Neural crest cell (in vitro differentiated cells): ENCODE measurements at regions not wholly inside any gene's neighbourhood (a gene's known extent, or its start where the extent isn't known, plus 50 kb on each side); places are given as distances from the start of the nearest gene placed in this dataset.

Source experiments
- DNase-seq: peaks from one replicate; pipeline ENCODE4 v3.0.0; 2021; ENCODE audit warnings: low read depth, mixed read lengths, low spot score
- H3K27ac Mint-ChIP-seq: one replicate; pipeline ENCODE4 v1.8.0; 2021; ENCODE audit warnings: mild to moderate bottlenecking, mixed read lengths; ENCODE audit not compliant: unreplicated experiment
- H3K27me3 Mint-ChIP-seq: 2 replicates; pipeline ENCODE4 v1.8.0; 2021; ENCODE audit warnings: low read depth, mild to moderate bottlenecking, mixed read lengths
- H3K36me3 Mint-ChIP-seq: 2 replicates; pipeline ENCODE4 v1.8.0; 2021; ENCODE audit warnings: low read depth, mild to moderate bottlenecking, mixed read lengths
- H3K4me1 Mint-ChIP-seq: 2 replicates; pipeline ENCODE4 v1.8.0; 2021; ENCODE audit warnings: mixed read lengths
- H3K4me3 Mint-ChIP-seq: one replicate; pipeline ENCODE4 v1.8.0; 2021; ENCODE audit warnings: mild to moderate bottlenecking, mixed read lengths
- H3K9me3 Mint-ChIP-seq: 2 replicates; pipeline ENCODE4 v1.8.0; 2021; ENCODE audit warnings: mixed read lengths
- TF ChIP-seq, protein P1 (sequence below): fragments of 200-600 bp; sonication (generic); conservative IDR thresholded peaks from 2 replicates; pipeline ENCODE4 v1.5.0; 2021; ENCODE audit warnings: antibody characterized with exemption, mild to moderate bottlenecking

DNA sequence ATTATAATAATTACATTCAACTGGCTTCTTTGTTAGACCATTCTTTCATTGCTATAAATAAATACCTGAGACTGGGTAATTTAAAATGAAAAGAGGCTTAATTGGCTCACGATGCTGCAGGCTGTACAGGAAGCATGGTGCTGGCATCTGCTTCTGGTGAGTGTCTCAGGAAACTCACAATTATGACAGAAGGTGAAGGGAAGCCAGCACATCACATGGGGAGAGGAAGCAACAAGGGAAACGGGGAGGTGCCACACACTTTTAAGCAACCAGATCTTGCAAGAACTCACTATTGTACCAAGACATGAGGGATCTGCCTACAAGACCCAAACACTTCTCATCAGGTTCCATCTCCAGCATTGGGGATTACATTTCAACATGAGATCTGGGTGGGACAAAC lies 413.1 kb upstream of the ARRDC4 start:
- TF ChIP-seq, protein P1, sequence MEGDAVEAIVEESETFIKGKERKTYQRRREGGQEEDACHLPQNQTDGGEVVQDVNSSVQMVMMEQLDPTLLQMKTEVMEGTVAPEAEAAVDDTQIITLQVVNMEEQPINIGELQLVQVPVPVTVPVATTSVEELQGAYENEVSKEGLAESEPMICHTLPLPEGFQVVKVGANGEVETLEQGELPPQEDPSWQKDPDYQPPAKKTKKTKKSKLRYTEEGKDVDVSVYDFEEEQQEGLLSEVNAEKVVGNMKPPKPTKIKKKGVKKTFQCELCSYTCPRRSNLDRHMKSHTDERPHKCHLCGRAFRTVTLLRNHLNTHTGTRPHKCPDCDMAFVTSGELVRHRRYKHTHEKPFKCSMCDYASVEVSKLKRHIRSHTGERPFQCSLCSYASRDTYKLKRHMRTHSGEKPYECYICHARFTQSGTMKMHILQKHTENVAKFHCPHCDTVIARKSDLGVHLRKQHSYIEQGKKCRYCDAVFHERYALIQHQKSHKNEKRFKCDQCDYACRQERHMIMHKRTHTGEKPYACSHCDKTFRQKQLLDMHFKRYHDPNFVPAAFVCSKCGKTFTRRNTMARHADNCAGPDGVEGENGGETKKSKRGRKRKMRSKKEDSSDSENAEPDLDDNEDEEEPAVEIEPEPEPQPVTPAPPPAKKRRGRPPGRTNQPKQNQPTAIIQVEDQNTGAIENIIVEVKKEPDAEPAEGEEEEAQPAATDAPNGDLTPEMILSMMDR, result no peak
- DNase-seq, result no peak
- H3K4me1 Mint-ChIP-seq, result no peaks in the 10 kb centered on the region
- H3K36me3 Mint-ChIP-seq, result peaks cover 15% of the 10 kb centered on the region
- H3K27me3 Mint-ChIP-seq, result no peaks in the 10 kb centered on the region
- H3K27ac Mint-ChIP-seq, result no peak overlapping the region
- no peak overlapping the region for H3K4me3 Mint-ChIP-seq
- peaks cover 29% of the 10 kb centered on the region for H3K9me3 Mint-ChIP-seq

DNA sequence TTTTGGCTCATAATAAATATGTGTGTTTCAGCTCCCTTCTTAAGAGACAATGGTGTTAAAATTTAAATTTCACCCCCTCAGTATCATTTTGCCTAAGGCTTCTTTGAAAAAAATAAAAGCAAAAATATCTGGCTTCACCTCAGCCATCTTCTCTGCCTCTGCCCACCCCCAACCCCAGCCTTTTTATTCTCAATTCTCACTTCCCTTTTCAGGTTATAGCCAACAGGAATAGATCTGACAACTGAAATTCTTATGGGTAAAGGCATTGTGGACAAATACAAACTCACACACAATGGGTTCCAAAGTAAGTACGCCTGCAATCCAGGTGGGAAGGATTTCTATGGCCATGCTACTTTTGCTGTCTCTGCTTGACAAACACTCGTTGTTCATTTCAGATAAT lies 399.0 kb upstream of the ARRDC4 start:
- Mint-ChIP-seq H3K36me3 (no peaks in the 10 kb centered on the region), H3K27ac (peak overlapping the region; percentile 48), H3K4me3 (no peak overlapping the region), H3K27me3 (no peaks in the 10 kb centered on the region), H3K4me1 (peaks cover 22% of the 10 kb centered on the region), H3K9me3 (peaks cover 6% of the 10 kb centered on the region)
- DNase-seq, result no peak
- TF ChIP-seq, protein P1, result no peak

DNA sequence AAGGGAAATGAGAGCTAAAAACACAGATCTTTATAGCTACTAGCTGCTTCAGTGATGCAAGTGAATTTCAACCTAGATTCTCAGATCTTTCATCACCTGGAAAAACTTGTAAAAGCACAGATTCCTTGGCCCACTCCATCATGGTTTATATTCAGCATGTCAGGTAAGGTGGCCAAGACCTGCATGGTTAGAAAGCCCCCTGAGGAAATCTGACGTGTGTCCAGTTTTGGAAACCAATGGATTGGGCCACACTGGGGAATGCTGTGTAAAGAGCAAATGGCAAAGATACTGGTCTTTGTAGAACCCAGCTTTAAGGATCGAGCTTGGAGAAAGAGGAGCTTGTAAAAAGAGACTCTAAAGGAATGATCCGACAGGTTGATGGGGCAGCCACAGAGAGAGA lies 397.0 kb upstream of the ARRDC4 start:
- no peak for DNase-seq
- Mint-ChIP-seq H3K36me3 (no peaks in the 10 kb centered on the region), H3K27ac (no peak overlapping the region), H3K9me3 (peaks cover 6% of the 10 kb centered on the region), H3K4me3 (no peak overlapping the region), H3K27me3 (no peaks in the 10 kb centered on the region), H3K4me1 (peaks cover 22% of the 10 kb centered on the region)
- TF ChIP-seq, protein P1, result no peak

DNA sequence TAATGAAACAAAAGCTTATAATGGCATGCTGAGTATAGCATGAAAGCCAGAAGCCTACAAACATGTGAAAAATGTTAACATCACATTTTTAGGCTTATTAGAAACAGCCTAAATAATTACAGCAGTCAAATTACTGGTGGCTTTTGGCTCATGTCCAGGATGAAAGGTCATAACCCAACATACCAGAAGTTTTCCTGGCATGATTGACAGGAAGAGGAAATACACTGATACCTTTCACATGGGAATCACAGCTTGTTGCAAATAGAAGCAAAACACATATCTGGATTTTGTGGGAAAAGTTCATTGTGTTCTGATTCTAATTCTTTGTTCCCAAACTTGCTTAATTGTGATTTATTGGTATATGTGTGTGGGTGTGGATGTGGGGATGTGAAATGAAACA lies 393.5 kb upstream of the ARRDC4 start:
- H3K27me3 Mint-ChIP-seq, result no peaks in the 10 kb centered on the region
- H3K27ac Mint-ChIP-seq, result no peak overlapping the region
- peaks cover 3% of the 10 kb centered on the region for H3K9me3 Mint-ChIP-seq
- peaks cover 6% of the 10 kb centered on the region for H3K4me1 Mint-ChIP-seq
- no peaks in the 10 kb centered on the region for H3K36me3 Mint-ChIP-seq
- TF ChIP-seq, protein P1, result no peak
- no peak for DNase-seq
- no peak overlapping the region for H3K4me3 Mint-ChIP-seq

DNA sequence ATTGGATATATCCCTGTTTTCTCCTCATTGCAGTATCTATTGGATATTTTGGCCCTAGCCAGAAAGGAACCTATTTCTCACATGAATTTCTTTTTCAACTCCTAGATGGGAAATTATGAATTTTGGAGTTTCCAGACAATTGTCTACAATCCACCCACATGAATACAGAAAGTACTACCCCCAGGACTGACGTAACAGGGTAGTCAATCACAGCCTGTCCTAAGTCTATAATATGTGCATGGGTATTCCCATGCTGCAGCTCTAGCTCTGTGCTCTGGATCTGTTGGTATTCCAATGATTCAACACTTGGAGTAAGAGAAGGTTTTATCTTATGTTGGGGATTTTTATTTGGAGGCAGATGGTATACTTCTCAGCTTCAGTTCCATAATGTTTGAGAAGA lies 393.1 kb upstream of the ARRDC4 start:
- peaks cover 3% of the 10 kb centered on the region for H3K9me3 Mint-ChIP-seq
- no peaks in the 10 kb centered on the region for H3K36me3 Mint-ChIP-seq
- H3K4me1 Mint-ChIP-seq, result peaks cover 3% of the 10 kb centered on the region
- no peak overlapping the region for H3K27ac Mint-ChIP-seq
- H3K4me3 Mint-ChIP-seq, result no peak overlapping the region
- TF ChIP-seq, protein P1, result no peak
- DNase-seq, result no peak
- no peaks in the 10 kb centered on the region for H3K27me3 Mint-ChIP-seq
